OCI-LY1 (cell line): ENCODE measurements at regions not wholly inside any gene's neighbourhood (a gene's known extent, or its start where the extent isn't known, plus 50 kb on each side); places are given as distances from the start of the nearest gene placed in this dataset.

Experiments
- CTCF ChIP-seq: fragments of 200-600 bp; sonication (generic), shearing (Covaris generic); IDR thresholded peaks from 2 replicates; pipeline ENCODE4 v1.5.1; 2017; ENCODE audit warnings: mild to moderate bottlenecking, antibody characterized with exemption, low read length, moderate library complexity, mixed read lengths
- EZH2 ChIP-seq: fragments of 200-600 bp; sonication (generic), shearing (Covaris generic); IDR thresholded peaks from 2 replicates; pipeline ENCODE4 v1.8.0; 2017; ENCODE audit warnings: borderline replicate concordance, mixed run types, mild to moderate bottlenecking, antibody characterized with exemption, low read length, moderate library complexity, mixed read lengths

GRCh38 chr5:111853748-111854147, 96.8 kb upstream of the NREP start:
- TF ChIP-seq CTCF = no peak
- no peak for TF ChIP-seq EZH2
